ENCODE measurements at regions not wholly inside any gene's neighbourhood (a gene's known extent, or its start where the extent isn't known, plus 50 kb on each side); places are given as distances from the start of the nearest gene placed in this dataset.
A peak's percentile ranks its signal among the peaks of the same experiment; 100 is the strongest.
"Not testable (repeated sequence)": the region's sequence is repeated elsewhere in the genome, so short reads cannot be mapped to it uniquely, and the experiment has no call there.

GRCh38 chr9:117775591-117775990 lies 71.4 kb downstream of the TLR4 start:
- DNase-seq (ENCODE audit: low read depth in 1 of 2, low spot score in 1 of 2), result no peak

DNA sequence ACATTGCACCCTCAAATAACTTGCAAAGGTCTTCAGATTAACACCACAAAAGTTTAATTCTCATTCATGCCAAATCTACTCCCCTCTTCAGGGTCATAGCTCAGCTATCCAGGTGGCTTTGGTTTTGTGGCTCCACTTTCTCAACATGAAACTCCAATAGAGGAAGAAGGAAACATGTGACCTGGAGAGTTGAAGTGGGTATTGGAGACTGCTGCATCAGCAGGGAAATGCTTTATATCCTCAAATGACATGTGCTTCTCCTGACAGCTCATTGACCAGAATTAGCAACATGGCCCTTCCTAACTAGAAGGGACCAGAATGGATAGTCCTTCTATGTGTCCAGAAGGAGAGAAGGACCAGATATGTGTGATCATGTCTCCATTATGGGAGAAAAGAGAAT lies 73.6 kb downstream of the TLR4 start:
- DNase-seq (ENCODE audit: low read depth in 1 of 2, low spot score in 1 of 2), result no peak

GRCh38 chr9:117779760-117780159 lies 75.6 kb downstream of the TLR4 start:
- no peak for DNase-seq (ENCODE audit: low read depth in 1 of 2, low spot score in 1 of 2)

DNA sequence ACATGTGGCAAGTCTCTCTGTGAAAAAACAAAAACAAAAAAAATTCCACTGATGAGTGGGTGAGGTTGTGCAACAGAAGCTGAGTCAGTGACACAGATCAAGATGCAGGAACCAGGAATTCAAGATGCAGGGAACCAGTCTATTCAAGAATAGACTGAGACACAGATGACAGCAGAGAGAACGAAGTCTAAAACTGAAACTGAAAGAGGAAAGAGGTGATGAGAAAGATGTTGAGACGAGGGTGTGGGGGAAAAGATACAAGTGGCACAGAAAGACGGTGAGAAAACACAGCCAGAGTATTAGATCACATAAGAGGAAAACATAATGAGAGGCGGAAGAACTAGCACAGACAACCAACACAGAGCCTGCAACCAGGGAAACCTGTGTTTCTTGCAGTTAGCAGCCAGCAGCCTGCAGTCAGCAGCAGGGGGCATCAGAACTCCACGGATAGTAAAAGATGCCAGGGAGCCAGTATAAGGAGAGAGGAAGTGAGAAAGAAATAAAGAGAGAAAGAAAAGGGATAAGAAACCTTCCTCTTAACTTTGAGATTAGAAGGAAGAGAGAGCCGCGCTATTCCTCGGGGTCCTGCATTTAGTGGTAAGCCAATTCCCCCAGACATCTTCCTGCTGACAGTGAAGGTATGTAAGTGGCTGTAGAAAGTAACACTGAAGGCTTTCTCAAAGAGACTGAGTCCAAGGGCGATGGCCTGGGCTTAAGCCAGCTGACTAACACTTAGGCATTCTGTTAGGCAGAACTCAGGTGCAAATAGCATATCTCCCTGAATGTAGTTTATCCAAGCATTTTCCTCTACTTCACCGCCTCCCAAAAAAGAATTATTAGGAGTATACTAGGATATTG lies 79.0 kb downstream of the TLR4 start:
- peak; percentile 3 to 11 for DNase-seq (ENCODE audit: low read depth in 1 of 2, low spot score in 1 of 2)

- DNase-seq (ENCODE audit: low read depth in 1 of 2, low spot score in 1 of 2), result no peak
Measured at GRCh38 chr9:117783828-117784227, 79.6 kb downstream of the TLR4 start.

DNA sequence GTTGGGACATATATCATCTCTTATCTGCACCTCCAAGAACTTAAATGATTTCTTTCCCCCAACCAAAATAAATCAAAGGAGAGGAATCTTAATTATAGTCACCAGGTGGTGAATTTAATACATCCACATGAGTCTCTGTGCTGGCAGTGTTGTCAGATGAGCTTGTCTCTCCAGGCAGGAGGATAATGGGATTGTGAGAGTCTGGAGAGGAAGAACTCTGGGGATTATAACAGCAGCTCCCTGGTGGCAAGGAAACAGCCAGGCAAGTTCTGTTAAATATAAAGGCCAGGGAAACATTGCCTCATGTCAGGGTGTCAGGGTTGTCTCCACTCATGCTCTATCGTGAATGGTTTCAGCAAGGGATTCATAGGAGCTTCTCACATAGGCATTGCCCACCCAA lies 80.8 kb downstream of the TLR4 start:
- DNase-seq (ENCODE audit: low read depth in 1 of 2, low spot score in 1 of 2), result no peak

DNA sequence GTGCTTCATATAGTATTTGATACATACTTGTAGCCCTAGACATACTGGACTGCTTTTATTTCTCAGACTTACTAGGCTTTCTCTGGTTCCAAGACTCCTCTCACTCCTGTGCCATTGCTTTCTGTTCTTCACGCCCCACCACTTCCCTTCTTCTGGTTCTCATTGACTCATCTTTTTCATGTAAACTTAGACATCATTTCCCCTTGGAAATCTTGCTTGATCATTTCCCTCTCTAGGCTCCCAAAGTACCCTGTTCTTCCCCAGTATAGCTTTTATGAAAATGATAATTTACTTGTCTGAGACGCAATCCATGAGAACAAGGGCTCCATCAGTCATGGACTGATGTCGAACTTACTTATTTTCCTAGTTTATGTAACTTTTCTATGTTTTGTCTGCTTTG lies 83.5 kb downstream of the TLR4 start:
- DNase-seq (ENCODE audit: low read depth in 1 of 2, low spot score in 1 of 2), result no peak

DNA sequence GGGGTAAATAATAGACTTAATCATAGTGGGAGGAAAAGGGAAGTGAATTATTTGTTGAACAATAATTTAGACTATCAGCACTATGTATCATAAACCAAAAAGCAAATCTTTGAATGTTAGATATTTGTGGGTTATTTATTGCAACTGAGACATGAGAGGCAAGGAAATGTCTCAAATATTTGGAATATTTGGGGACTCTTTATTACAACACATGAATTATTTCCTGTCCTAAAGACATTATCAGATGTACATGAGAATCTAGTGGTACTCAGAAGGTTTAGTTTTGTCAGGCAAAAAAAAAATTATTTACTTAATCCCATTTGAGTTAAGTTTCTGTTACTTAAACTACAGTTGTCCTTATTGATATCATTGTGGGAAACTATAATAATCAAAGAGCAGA lies 91.1 kb downstream of the TLR4 start:
- DNase-seq (ENCODE audit: low read depth in 1 of 2, low spot score in 1 of 2), result no peak

DNA sequence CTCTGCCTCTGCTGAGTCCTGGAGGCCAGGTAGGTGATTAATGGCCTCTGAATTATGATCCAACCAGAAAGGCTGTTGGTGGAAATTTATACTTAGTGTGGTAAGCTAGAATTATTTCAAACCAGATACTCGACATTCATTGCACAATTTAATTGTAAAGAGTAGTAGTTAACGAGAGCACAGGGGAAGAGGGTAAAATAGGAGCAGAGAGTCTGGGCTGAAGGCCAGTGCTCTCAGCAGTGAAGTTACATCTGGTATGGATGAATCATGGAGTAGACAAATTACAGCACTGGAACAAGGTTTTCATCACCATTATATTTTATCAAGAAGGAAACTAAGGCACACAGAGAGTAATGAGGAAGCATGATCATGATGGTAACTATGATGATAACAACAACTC lies 92.5 kb downstream of the TLR4 start:
- no peak for DNase-seq (ENCODE audit: low read depth in 1 of 2, low spot score in 1 of 2)

DNA sequence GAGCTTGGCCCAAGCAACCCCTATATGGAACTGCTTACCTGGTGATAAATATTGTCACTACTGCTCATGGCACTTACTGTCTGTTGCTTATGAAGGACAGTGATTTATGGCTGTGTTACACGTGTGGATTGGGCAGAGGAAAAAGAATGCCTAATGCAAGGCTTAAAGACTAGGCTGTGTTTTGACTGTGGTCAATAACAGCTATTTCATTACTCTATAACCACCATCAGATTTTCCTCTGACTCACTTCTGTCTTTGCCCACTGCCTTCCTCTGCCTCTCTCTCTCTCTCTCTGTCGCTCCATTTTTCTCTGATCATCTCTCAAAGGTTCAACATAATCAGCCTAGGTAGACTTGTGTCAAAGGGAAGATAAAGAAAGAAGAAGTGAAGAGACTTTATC lies 96.2 kb downstream of the TLR4 start:
- DNase-seq (ENCODE audit: low read depth in 1 of 2, low spot score in 1 of 2), result no peak

DNA sequence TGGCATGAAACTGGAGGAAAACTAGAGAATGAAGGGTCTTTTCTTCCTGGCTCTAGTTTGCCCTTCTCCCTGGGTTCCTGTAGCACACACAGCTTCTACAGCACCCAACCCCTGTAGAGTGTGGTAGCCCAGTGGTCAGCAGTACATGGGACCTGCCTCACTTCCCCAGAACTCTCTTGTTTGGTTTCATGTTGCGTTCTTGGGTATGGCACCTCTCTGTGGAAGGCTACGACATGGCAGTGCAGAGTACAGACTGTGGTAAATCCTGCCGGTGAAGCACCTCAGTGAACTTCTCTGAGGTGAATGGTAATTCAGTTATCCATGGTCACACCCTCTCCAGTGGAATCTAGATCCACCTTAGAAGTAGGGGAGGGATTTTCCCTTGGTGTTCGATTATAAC lies 105.5 kb downstream of the TLR4 start:
- no peak for DNase-seq (ENCODE audit: low read depth in 1 of 2, low spot score in 1 of 2)

DNA sequence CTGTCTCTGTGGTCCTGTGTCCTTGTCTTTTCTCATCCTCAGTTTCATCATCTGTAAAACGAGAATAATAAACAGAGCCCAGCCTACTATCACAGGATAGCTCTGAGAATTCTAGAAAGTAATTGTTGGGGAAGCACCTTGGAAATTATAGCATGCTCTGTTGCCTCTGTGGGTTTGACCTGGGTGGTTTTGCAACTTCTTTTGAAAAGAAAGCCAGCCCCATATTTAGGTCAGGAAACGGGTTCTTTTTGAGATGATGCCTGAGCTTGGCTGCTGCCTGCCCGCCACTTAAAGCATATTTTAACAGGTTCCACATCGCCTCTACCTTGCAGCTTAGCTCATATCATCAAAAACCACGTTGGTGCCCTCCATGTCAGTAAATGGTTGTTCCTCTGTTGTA lies 111.1 kb downstream of the TLR4 start:
- no peak for DNase-seq (ENCODE audit: low read depth in 1 of 2, low spot score in 1 of 2)

- DNase-seq (ENCODE audit: low read depth in 1 of 2, low spot score in 1 of 2), result no peak
Measured at GRCh38 chr9:117815948-117816347, 111.7 kb downstream of the TLR4 start.

DNA sequence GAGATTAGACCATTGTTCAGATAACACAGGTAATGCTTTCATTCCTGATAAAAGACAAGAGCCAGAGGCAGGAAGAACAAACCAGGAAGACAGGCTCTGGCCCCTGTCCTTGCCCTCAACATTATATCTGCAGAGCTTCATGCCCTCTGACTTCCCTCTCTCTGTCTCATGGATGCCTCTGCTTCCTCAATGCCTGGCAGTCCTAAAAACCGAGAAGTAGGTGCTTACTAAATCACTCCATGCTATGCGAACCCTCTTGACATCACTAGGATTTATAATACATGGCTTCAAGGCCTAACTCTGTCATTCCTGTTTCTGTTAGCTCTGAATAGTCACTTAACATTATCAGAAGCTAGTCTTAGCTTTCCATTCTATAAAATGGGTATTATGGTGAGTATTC lies 117.8 kb downstream of the TLR4 start:
- no peak for DNase-seq (ENCODE audit: low read depth in 1 of 2, low spot score in 1 of 2)

DNA sequence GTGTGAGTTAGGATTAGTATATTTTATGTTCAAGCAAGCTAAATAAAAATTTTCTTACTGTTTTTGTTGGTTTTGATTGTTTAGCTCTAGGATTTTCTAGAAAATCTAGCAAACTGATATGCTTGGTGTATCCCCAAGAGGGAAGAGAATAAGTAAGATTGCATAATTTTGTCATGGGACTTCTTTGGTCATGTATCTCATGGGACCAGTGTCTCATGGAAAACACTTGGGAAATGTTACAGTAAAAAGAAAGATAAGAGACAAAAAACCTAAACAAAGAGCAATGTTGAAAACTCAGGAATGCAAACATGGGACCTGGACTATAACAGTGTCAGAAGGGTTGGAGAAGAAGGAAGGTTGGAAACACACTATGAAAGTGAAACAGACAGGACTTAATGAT lies 119.4 kb downstream of the TLR4 start:
- DNase-seq (ENCODE audit: low read depth in 1 of 2, low spot score in 1 of 2), result no peak

- no peak for DNase-seq (ENCODE audit: low read depth in 1 of 2, low spot score in 1 of 2)
Measured at GRCh38 chr9:117825609-117826347, 121.6 kb downstream of the TLR4 start.

DNA sequence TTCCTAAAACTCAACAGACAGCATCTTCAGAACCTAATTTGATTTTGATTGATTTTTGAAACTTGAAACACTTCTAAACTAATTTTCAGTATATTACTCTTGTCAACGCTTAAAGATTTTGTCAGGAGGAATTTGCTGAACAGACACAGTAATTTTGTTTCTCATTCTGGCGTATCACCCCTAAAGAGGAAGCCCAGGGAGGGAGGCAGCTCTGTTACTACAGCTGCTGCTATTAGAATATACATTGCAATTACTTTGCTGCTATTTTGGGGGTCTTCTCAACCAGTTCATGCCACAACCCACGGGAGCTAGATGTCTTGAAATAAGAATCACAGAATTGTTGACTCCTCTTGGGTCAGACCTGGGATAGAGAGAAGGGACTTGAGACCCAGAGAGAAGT lies 122.6 kb downstream of the TLR4 start:
- no peak for DNase-seq (ENCODE audit: low read depth in 1 of 2, low spot score in 1 of 2)

- no peak for DNase-seq (ENCODE audit: low read depth in 1 of 2, low spot score in 1 of 2)
Measured at GRCh38 chr9:117827456-117827855, 123.3 kb downstream of the TLR4 start.

GRCh38 chr9:117828466-117828865 lies 124.3 kb downstream of the TLR4 start:
- DNase-seq (ENCODE audit: low read depth in 1 of 2, low spot score in 1 of 2), result no peak

DNA sequence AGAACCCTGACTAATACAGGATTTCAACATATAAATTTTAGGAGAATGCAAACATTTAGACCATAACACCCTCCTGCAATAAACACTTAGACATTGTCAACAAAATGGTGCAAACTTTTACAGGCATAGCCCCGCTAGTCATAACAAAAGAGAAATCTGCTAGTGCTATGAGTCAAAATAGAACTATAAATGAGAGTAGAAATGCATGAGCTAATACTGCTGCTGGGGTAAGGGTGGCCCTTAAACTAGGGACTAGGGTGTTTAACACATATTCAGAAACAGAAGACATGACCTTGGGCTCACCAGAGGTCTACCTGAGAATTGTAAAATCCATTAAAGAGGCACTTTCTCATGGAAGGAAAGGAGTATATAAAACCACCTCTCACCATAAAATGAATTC lies 131.6 kb downstream of the TLR4 start:
- DNase-seq (ENCODE audit: low read depth in 1 of 2, low spot score in 1 of 2), result no peak

- no peak for DNase-seq (ENCODE audit: low read depth in 1 of 2, low spot score in 1 of 2)
Measured at GRCh38 chr9:117839862-117840261, 135.7 kb downstream of the TLR4 start.

DNA sequence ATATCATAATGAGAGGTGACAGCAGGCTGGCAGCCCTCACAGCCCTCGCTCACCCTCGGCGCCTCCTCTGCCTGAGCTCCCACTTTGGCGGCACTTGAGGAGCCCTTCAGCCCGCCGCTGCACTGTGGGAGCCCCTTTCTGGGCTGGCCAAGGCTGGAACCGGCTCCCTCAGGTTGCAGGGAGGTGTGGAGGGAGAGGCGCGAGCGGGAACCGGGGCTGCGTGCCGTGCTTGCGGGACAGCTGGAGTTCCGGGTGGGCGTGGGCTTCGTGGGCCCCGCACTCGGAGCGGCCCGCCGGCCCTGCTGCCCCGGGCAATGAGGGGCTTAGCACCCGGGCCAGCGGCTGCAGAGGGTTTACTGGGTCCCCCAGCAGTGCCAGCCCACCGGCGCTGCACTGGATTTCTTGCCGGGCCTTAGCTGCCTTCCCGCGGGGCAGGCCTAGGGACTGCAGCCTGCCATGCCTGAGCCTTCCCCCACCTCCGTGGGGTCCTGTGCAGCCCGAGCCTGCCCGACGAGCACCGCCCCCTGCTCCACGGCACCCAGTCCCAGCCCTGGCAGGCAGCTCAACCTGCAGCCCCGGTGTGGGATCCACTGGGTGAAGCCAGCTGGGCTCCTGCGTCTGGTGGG lies 147.7 kb downstream of the TLR4 start:
- DNase-seq (ENCODE audit: low read depth in 1 of 2, low spot score in 1 of 2), result not testable (repeated sequence)
